C4-2B (cell line): ENCODE measurements at regions not wholly inside any gene's neighbourhood (a gene's known extent, or its start where the extent isn't known, plus 50 kb on each side); places are given as distances from the start of the nearest gene placed in this dataset.

Experiments
- CTCF ChIP-seq: fragments of 450-650 bp; conservative IDR thresholded peaks from 2 replicates; pipeline ENCODE4 v1.5.1; 2017; ENCODE audit warnings: mild to moderate bottlenecking
- ZFX ChIP-seq: fragments of 450-650 bp; IDR thresholded peaks from 2 replicates; pipeline ENCODE4 v1.6.1; 2017

GRCh38 chrX:46168254-46168653 is 377.0 kb downstream of the ZNF674 start:
- TF ChIP-seq CTCF (no peak), ZFX (no peak)
